ENCODE measurements at regions not wholly inside any gene's neighbourhood (a gene's known extent, or its start where the extent isn't known, plus 50 kb on each side); places are given as distances from the start of the nearest gene placed in this dataset.

DNA sequence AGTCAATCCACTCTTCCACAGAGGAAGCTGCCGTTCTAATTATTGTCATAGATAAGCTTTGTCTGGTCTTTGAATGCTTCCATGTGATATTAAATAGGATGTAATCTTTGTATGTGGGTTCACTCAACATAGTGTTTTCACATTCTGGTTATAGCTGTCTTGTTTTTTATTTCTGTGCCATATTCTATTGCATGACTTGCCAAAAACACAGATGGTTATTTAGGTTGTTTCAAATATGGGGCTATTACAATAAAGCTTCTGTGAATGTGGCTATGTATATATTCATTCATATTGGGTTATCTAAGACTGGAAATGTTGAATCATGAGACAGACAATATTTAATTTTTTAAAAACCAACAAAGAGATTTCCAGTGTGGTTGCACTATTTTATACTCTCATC is 1109.3 kb upstream of the LRRTM3 start:
- no peak overlapping the region for H3K27ac ChIP-seq (ENCODE audit: low read depth, low read length)
- no peak overlapping the region for H3K9ac ChIP-seq (ENCODE audit: low read depth, low read length)
- no peaks in the 10 kb centered on the region for H3K27me3 ChIP-seq (ENCODE audit: control insufficient read depth, insufficient read depth, low read length)
- H3K4me3 ChIP-seq (ENCODE audit: low read depth, low read length) = no peak overlapping the region
- peaks cover 8% of the 10 kb centered on the region for H3K4me1 ChIP-seq (ENCODE audit: control insufficient read depth, insufficient read depth, low read length)
- no peaks in the 10 kb centered on the region for H3K9me3 ChIP-seq (ENCODE audit: control insufficient read depth, insufficient read depth, low read length)
- H3K36me3 ChIP-seq (ENCODE audit: control insufficient read depth, insufficient read depth, low read length) = no peaks in the 10 kb centered on the region

DNA sequence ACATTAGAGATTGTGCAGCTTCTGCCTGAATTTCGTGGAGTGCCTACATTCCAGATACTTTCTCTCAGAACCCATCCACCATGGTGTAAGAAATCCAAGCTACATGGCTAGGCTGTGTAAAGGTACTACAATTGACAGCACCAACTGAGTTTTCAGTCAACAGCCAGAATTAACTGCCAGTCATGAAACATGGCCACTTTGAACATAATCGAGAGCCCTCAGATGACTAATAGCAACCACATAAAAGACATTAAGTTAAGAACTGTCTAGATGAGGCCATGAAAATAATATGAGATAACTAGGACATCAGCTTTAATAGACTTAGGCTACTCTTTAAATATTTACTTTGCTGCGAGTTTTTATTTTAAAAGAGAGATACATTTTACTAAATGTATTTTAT is 1106.8 kb upstream of the LRRTM3 start:
- Histone ChIP-seq H3K27ac (ENCODE audit: low read depth, low read length) (no peak overlapping the region), H3K9ac (ENCODE audit: low read depth, low read length) (no peak overlapping the region), H3K9me3 (ENCODE audit: control insufficient read depth, insufficient read depth, low read length) (no peaks in the 10 kb centered on the region), H3K4me3 (ENCODE audit: low read depth, low read length) (no peak overlapping the region), H3K27me3 (ENCODE audit: control insufficient read depth, insufficient read depth, low read length) (no peaks in the 10 kb centered on the region), H3K36me3 (ENCODE audit: control insufficient read depth, insufficient read depth, low read length) (no peaks in the 10 kb centered on the region), H3K4me1 (ENCODE audit: control insufficient read depth, insufficient read depth, low read length) (peaks cover 8% of the 10 kb centered on the region)

DNA sequence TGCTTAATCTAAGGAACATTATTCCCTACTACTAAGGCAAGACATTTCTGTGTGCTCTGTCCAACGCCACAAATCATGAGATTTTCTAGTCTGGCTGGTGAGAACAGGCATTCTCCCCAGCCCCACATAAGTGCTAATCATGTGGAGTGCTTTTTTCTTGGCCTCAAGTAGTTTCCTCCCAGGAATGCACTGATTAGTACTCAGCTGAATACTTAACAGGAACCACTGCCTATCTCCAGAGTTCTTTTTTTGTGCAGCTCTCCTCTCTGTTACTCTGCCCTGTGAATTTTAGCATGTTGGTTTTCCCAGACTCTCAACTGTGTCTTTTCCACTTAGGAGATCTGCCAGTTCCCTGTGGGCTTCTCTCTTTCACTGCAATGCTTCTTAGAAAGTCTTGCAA is 1098.5 kb upstream of the LRRTM3 start:
- no peak overlapping the region for H3K27ac ChIP-seq (ENCODE audit: low read depth, low read length)
- no peak overlapping the region for H3K4me3 ChIP-seq (ENCODE audit: low read depth, low read length)

DNA sequence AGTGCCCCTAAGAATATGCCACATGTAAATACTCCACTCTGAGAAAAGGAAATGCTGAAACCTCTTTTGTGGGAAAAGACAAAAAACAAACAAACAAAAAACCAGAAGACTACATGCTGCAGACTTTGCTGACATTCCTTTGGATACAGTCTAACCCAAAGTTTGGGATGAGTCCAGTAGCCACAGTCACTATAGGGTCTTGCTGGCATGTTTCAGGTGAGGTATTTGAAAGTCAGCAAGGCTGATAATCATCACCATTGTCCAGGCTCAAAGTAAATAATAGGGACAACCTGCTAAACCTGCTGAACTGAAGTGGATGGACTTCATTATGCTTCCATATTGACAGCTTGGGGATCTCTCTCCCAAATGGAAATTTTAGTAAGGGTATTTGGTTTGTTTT is 1087.0 kb upstream of the LRRTM3 start:
- Histone ChIP-seq H3K4me3 (ENCODE audit: low read depth, low read length) (no peak overlapping the region), H3K27me3 (ENCODE audit: control insufficient read depth, insufficient read depth, low read length) (no peaks in the 10 kb centered on the region), H3K9me3 (ENCODE audit: control insufficient read depth, insufficient read depth, low read length) (no peaks in the 10 kb centered on the region), H3K36me3 (ENCODE audit: control insufficient read depth, insufficient read depth, low read length) (no peaks in the 10 kb centered on the region), H3K27ac (ENCODE audit: low read depth, low read length) (no peak overlapping the region), H3K4me1 (ENCODE audit: control insufficient read depth, insufficient read depth, low read length) (no peaks in the 10 kb centered on the region), H3K9ac (ENCODE audit: low read depth, low read length) (no peak overlapping the region)

More for the DNA sequence above, 1098.5 kb upstream of the LRRTM3 start:
- Histone ChIP-seq H3K9me3 (ENCODE audit: control insufficient read depth, insufficient read depth, low read length) (no peaks in the 10 kb centered on the region), H3K9ac (ENCODE audit: low read depth, low read length) (no peak overlapping the region), H3K27me3 (ENCODE audit: control insufficient read depth, insufficient read depth, low read length) (no peaks in the 10 kb centered on the region), H3K36me3 (ENCODE audit: control insufficient read depth, insufficient read depth, low read length) (no peaks in the 10 kb centered on the region), H3K4me1 (ENCODE audit: control insufficient read depth, insufficient read depth, low read length) (no peaks in the 10 kb centered on the region)

DNA sequence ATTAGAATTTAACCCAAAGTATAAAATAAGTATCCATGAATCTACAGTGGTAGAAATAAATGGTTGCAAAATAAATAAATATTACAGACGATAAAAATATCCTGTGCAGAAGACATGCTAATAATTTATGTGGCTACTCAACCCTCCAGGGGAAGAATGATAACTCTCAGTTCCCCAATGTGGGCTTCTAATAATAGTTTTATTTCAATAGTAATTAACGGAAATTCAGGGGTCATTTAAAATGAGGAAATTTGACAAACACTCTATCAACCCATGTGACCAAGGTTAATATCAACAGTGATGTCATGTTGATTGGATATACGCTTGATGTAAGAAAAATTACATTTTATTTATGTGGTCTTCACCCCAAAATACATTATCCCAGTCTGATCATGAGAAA is 1082.6 kb upstream of the LRRTM3 start:
- Histone ChIP-seq H3K4me1 (ENCODE audit: control insufficient read depth, insufficient read depth, low read length) (no peaks in the 10 kb centered on the region), H3K9ac (ENCODE audit: low read depth, low read length) (no peak overlapping the region), H3K27me3 (ENCODE audit: control insufficient read depth, insufficient read depth, low read length) (no peaks in the 10 kb centered on the region), H3K36me3 (ENCODE audit: control insufficient read depth, insufficient read depth, low read length) (no peaks in the 10 kb centered on the region), H3K27ac (ENCODE audit: low read depth, low read length) (no peak overlapping the region), H3K4me3 (ENCODE audit: low read depth, low read length) (no peak overlapping the region), H3K9me3 (ENCODE audit: control insufficient read depth, insufficient read depth, low read length) (no peaks in the 10 kb centered on the region)

DNA sequence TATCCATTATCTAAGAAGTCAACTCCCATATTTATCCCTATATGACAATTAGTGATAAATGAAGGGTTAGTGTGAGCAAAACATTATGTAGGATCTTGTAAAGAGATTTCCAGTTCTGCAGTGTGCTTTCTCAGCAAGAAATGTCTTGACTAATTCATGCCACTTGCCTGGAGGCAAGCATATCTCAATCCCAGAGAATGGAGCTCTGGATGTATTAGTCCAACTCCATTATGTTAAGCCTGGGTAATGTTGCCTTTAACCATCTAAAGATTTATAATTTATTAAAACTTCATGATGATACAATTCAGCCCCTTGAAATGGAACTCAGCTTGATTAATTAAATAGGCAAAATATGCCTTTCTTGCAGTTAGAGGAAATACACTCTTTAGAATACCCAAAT is 1079.9 kb upstream of the LRRTM3 start:
- Histone ChIP-seq H3K27me3 (ENCODE audit: control insufficient read depth, insufficient read depth, low read length) (no peaks in the 10 kb centered on the region), H3K9me3 (ENCODE audit: control insufficient read depth, insufficient read depth, low read length) (no peaks in the 10 kb centered on the region), H3K36me3 (ENCODE audit: control insufficient read depth, insufficient read depth, low read length) (no peaks in the 10 kb centered on the region), H3K4me1 (ENCODE audit: control insufficient read depth, insufficient read depth, low read length) (no peaks in the 10 kb centered on the region), H3K9ac (ENCODE audit: low read depth, low read length) (no peak overlapping the region), H3K4me3 (ENCODE audit: low read depth, low read length) (no peak overlapping the region), H3K27ac (ENCODE audit: low read depth, low read length) (no peak overlapping the region)

DNA sequence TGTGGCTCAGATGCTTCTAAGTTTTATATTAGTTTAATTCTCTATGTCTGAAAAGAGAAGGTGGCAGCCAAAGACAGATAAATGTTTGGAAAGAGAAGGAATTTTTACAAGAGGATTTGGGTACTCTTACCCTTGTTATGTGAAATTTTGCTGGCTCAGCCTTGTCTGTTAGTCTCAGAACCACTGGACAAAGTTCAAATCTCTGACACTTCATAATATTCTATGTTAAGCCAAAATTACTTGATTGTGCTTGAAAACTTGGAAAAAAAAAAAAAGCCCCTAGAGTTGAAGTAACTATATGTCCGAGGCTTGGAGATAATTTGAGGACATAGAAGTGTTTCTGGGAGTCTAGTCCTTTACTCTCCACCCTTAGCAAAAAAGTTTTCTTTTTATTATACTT is 1079.3 kb upstream of the LRRTM3 start:
- Histone ChIP-seq H3K4me3 (ENCODE audit: low read depth, low read length) (no peak overlapping the region), H3K27ac (ENCODE audit: low read depth, low read length) (no peak overlapping the region)

DNA sequence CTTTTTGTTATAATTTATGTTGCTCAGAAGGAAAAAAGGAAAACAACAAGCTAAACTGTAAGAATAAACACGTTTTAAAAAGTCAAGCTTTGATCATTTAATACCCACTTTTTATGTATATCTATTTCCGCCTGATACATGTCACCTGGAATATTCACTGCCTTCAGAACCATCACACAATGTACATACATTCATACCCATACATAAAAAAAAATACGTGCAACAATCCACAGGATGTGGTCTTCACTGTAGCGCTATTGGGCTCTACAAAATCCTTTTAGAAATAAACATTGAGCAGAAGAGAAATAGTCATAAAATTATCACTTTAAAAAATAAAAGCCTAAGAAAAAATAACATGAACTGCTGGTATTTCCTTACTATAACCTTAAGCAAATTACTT is 1078.9 kb upstream of the LRRTM3 start:
- Histone ChIP-seq H3K4me1 (ENCODE audit: control insufficient read depth, insufficient read depth, low read length) (no peaks in the 10 kb centered on the region), H3K9ac (ENCODE audit: low read depth, low read length) (no peak overlapping the region), H3K36me3 (ENCODE audit: control insufficient read depth, insufficient read depth, low read length) (no peaks in the 10 kb centered on the region), H3K27ac (ENCODE audit: low read depth, low read length) (no peak overlapping the region), H3K27me3 (ENCODE audit: control insufficient read depth, insufficient read depth, low read length) (no peaks in the 10 kb centered on the region), H3K9me3 (ENCODE audit: control insufficient read depth, insufficient read depth, low read length) (no peaks in the 10 kb centered on the region), H3K4me3 (ENCODE audit: low read depth, low read length) (no peak overlapping the region)

More for the DNA sequence above, 1079.3 kb upstream of the LRRTM3 start:
- H3K4me1 ChIP-seq (ENCODE audit: control insufficient read depth, insufficient read depth, low read length) = no peaks in the 10 kb centered on the region
- H3K9me3 ChIP-seq (ENCODE audit: control insufficient read depth, insufficient read depth, low read length) = no peaks in the 10 kb centered on the region
- H3K27me3 ChIP-seq (ENCODE audit: control insufficient read depth, insufficient read depth, low read length) = no peaks in the 10 kb centered on the region
- H3K9ac ChIP-seq (ENCODE audit: low read depth, low read length) = no peak overlapping the region
- H3K36me3 ChIP-seq (ENCODE audit: control insufficient read depth, insufficient read depth, low read length) = no peaks in the 10 kb centered on the region

DNA sequence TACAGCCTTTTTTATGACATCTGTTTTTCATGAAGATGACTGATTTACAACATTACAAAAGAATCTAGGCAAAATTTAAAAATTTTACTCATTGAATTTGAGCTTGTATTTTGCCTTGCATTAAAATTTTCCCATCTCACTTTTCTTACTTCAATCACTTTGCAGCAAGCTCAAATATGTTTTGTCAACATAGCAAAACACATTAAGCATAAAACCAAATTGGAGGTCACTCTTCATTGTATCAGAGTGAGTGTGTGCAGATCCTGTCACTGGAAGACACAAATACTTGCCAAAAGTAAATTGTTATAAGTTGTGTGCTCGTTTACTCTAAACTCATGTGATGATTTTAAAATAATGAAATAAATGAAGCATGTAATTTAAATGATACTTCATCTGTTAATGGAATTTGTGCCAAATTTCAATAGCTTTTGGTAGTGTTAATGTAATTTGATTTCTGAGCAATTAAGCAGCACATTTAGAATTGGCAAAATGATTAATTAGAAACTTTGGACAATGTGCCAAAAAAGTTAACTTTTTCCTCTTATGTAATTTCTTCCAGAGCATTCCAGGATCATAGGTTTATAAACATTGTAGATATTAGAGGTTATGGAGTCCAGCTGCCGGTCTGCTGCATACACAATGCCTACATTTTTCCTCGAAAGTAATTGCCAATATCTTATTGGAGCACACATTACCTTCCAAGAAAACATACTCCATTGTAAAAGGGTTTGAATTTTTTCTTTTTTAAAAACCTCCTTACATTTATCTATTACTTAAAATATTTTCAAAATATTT is 1078.2 kb upstream of the LRRTM3 start:
- no peaks in the 10 kb centered on the region for H3K36me3 ChIP-seq (ENCODE audit: control insufficient read depth, insufficient read depth, low read length)
- no peaks in the 10 kb centered on the region for H3K4me1 ChIP-seq (ENCODE audit: control insufficient read depth, insufficient read depth, low read length)

DNA sequence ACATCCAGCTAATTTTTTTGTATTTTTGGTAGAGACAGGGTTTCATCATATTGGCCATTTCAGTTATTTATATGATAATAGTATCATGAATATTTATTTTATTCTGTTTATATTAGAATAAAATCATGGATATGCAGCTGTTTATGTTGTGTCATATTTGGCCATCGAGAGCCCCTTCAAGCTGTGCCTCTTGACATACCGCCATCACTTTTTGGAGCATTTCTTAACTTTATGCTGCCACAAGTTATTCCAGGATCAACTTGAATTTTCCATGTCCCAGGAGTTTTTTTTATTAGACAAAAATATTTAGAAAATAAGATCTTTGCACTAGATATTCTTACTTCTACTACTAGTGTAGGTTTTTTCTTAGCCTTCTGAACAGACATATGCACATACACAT is 1067.0 kb upstream of the LRRTM3 start:
- Histone ChIP-seq H3K27me3 (ENCODE audit: control insufficient read depth, insufficient read depth, low read length) (no peaks in the 10 kb centered on the region), H3K9ac (ENCODE audit: low read depth, low read length) (no peak overlapping the region), H3K36me3 (ENCODE audit: control insufficient read depth, insufficient read depth, low read length) (no peaks in the 10 kb centered on the region), H3K4me1 (ENCODE audit: control insufficient read depth, insufficient read depth, low read length) (no peaks in the 10 kb centered on the region), H3K9me3 (ENCODE audit: control insufficient read depth, insufficient read depth, low read length) (no peaks in the 10 kb centered on the region), H3K4me3 (ENCODE audit: low read depth, low read length) (no peak overlapping the region), H3K27ac (ENCODE audit: low read depth, low read length) (no peak overlapping the region)

More for the DNA sequence above, 1078.2 kb upstream of the LRRTM3 start:
- no peaks in the 10 kb centered on the region for H3K9me3 ChIP-seq (ENCODE audit: control insufficient read depth, insufficient read depth, low read length)
- no peak overlapping the region for H3K4me3 ChIP-seq (ENCODE audit: low read depth, low read length)
- H3K27me3 ChIP-seq (ENCODE audit: control insufficient read depth, insufficient read depth, low read length) = no peaks in the 10 kb centered on the region
- no peak overlapping the region for H3K27ac ChIP-seq (ENCODE audit: low read depth, low read length)
- no peak overlapping the region for H3K9ac ChIP-seq (ENCODE audit: low read depth, low read length)

DNA sequence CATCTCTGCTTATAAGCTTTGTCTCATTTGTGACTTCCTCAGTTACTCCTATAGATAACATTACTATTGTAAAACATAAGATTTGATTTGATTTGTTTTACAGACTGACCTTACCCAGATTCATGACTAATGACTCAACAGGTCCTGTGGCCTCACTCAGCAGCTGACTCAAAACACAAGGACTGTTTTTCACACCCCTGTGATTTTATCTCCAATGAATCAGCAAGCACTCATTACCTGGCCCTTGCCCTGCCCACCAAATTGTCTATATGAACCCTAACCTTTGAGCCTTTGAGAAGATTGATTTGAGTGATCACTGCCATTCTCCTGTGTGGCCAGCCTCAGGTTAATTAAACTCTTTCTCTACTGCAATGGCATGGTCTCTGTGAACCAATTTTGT is 1064.6 kb upstream of the LRRTM3 start:
- no peaks in the 10 kb centered on the region for H3K27me3 ChIP-seq (ENCODE audit: control insufficient read depth, insufficient read depth, low read length)
- no peaks in the 10 kb centered on the region for H3K9me3 ChIP-seq (ENCODE audit: control insufficient read depth, insufficient read depth, low read length)
- no peaks in the 10 kb centered on the region for H3K36me3 ChIP-seq (ENCODE audit: control insufficient read depth, insufficient read depth, low read length)
- no peak overlapping the region for H3K27ac ChIP-seq (ENCODE audit: low read depth, low read length)
- H3K4me1 ChIP-seq (ENCODE audit: control insufficient read depth, insufficient read depth, low read length) = no peaks in the 10 kb centered on the region
- H3K9ac ChIP-seq (ENCODE audit: low read depth, low read length) = no peak overlapping the region
- H3K4me3 ChIP-seq (ENCODE audit: low read depth, low read length) = no peak overlapping the region
